SH-SY5Y (cell line): ENCODE measurements at regions not wholly inside any gene's neighbourhood (a gene's known extent, or its start where the extent isn't known, plus 50 kb on each side); places are given as distances from the start of the nearest gene placed in this dataset.

Experiments
- GATA2 ChIP-seq: IDR thresholded peaks from 2 replicates; pipeline ENCODE4 v1.6.1; 2011; ENCODE audit warnings: mild to moderate bottlenecking, low read depth, low read length
- GATA3 ChIP-seq: IDR thresholded peaks from 2 replicates; pipeline ENCODE4 v1.6.1; 2011; ENCODE audit warnings: low read depth, mild to moderate bottlenecking, low read length, moderate library complexity

DNA sequence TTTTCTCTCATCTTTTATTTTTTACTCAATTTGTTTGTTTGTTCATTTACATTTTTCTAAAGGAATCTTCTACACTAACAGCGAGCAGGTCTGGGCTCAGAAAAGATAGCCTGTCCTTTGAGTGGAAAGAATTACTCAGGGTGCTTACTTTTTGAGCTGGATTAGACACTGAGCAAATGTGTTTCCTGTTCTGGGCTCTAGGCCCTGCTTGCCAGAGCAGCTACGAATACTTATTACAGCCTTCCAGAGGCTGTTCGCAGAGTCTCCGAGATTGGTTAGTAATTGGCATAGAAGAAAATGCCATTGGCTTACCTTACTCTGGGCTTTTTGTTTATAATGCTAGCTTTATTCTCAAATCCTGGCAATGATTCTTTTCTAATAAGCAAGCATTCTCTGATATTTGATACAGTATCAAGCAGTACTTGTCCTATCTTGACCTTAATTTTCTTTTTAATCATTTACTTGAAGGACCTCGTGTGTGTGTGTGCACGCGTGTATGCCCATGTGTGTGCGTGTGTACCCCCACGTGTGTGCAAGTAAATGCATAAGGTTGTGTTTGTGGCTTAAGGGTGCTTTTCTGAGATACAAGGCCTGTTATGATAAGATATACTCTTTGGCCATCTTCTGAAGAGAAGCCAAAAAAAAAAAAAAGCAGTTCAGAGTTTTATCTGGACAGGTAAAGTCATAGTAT lies 76.2 kb upstream of the GRXCR1 start:
- TF ChIP-seq GATA3 (no peak), GATA2 (no peak)
